Heart left ventricle (tissue), 16 donors: ENCODE measurements at regions not wholly inside any gene's neighbourhood (a gene's known extent, or its start where the extent isn't known, plus 50 kb on each side); places are given as distances from the start of the nearest gene placed in this dataset.

Experiments used
- ATAC-seq, 4 donors: fragments of 200-7000 bp; cut with Tn5 transposase; one replicate each; pipeline ENCODE4 v1.9.1; 2020 to 2022; ENCODE audit warnings: moderate library complexity in 4 of 4, mild to moderate bottlenecking in 3 of 4, moderate number of reproducible peaks in 1 of 4
- DNase-seq, 5 donors: peaks; one replicate each; pipeline ENCODE4 v3.0.0-alpha.2; 2020
- H3K27ac ChIP-seq, 12 donors: fragments of 200-600 bp; sonication (generic) in 4 of 12; one replicate each; pipeline versions ENCODE4 v1.5.0 to v1.8.0; 2016 to 2022; ENCODE audit warnings: mild to moderate bottlenecking in 2 of 12
- H3K27me3 ChIP-seq, 9 donors: fragments of 200-600 bp; sonication (generic) in 2 of 9; one replicate each; pipeline versions ENCODE4 v1.5.1 to v1.8.0; 2016 to 2022; ENCODE audit warnings: mild to moderate bottlenecking in 3 of 9
- H3K36me3 ChIP-seq, 9 donors: fragments of 200-600 bp; sonication (generic) in 2 of 9; one replicate each; pipeline versions ENCODE4 v1.5.0 to v1.8.0; 2018 to 2022; ENCODE audit warnings: mild to moderate bottlenecking in 2 of 9
- H3K4me1 ChIP-seq, 12 donors: fragments of 200-600 bp; sonication (generic) in 4 of 12; one replicate each; pipeline versions ENCODE4 v1.5.0 to v1.8.0; 2016 to 2022; ENCODE audit warnings: mild to moderate bottlenecking in 3 of 12
- H3K4me3 ChIP-seq, 12 donors: fragments of 200-600 bp; sonication (generic) in 4 of 12; one replicate each; pipeline versions ENCODE4 v1.5.0 to v1.8.0; 2017 to 2022; ENCODE audit warnings: mild to moderate bottlenecking in 9 of 12, moderate library complexity in 4 of 12
- H3K9me3 ChIP-seq, 12 donors: fragments of 200-600 bp; sonication (generic) in 4 of 12; one replicate each; pipeline versions ENCODE4 v1.5.0 to v1.8.0; 2016 to 2022; ENCODE audit warnings: mild to moderate bottlenecking in 1 of 12
- POLR2A ChIP-seq, 2 donors: fragments of 450-650 bp; IDR thresholded peaks; one replicate each; pipeline ENCODE4 v1.6.1; 2017; ENCODE audit warnings: antibody characterized with exemption in 2 of 2, mild to moderate bottlenecking in 2 of 2, moderate library complexity in 2 of 2
- WGBS, 4 donors: extraction: QIAGEN DNeasy Blood & Tissue Kit in 2 of 4; methylation state at CpG; one replicate each; pipeline versions ENCODE4 v1.1.5 to v1.1.7; 2013 to 2018; 5-methylcytosine and 5-hydroxymethylcytosine counted together
- intact Hi-C, 10 donors: fragments of 100-400 bp; cut with DNase I; formaldehyde crosslinking; loops; one replicate each; pipeline versions ENCODE4 v1.11.1 to v1.14.2; 2022
- TF ChIP-seq, protein P1 (sequence below), 12 donors: fragments of 200-600 bp; sonication (generic) in 4 of 12; IDR thresholded peaks; one replicate each; pipeline versions ENCODE4 v1.5.0 to v1.8.0; 2018 to 2022; ENCODE audit warnings: antibody characterized with exemption in 12 of 12, mild to moderate bottlenecking in 5 of 12
- donor health status: ischemic (EF 13 %, LVEDD 7.1; RV severe dilation, severe dysfunction).
- donor health status: healthy with polysubstance abuse.
- donor health status: DM: no; HTN: yes; CAD: no.
- donor health status: DM: no; HTN: no; CAD: no.
- donor health status: ischemic (EF 25% LVEDD 6.9; RV normal size, moderate dysfunction).
- donor health status: ischemic (EF 25% LVEDD 5.7; RV mildly dilated, moderate dysfunction).
- donor health status: healthy.
- donor health status: DM: yes; HTN: yes; CAD: no.
- donor health status: ischemic (EF 35%, LVEDD 5.7; RV mildly dilated, moderate dysfunction).
- donor health status: nonischemic (EF 11% LVEDD 7.7; RV severe dilation, severe dysfunction).
- donor health status: DM: yes; HTN: yes; CAD: no.
- donor health status: PGD.
- donor health status: ischemic (EF 29% LVEDD 5.4; RV normal size, mild dysfunction).
- donor health status: nonischemic (EF 23%, LVEDD 6.1; RV moderate dilation, normal function).

DNA sequence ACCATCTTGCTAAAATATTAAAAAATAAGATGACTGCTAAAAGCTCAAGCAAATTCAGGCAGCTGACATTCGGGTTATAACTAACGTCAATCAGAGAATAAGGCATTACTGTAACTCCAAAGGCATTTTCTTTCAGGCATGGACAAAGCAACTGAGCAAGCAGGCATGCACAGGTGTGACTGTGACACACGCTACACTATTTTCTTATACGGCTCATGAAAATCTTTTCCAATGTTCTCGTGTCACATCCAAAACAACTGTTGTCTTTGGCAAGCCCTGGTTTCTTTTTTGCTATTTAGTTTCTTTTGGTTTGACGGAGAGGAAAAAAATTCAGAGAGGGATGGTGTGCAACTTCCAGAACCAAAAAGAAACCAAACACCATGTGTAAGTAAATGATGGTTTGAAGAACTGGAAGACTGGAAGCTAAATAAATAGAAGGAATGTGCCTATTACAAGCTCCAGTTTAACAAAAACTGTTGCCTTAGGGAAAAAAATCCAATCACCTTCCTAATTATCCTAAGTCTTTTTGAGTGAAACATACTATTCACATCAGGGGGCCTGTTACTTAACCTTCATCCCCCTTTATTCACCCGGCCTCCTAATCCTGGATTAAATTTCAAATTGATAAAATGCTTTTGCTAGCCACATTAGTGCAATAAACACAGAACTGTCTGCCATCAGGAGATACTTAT, 277.6 kb downstream of the PSAT1 start:
- Histone ChIP-seq H3K4me3 (no peak overlapping the region), H3K27me3 (no peaks in the 10 kb centered on the region), H3K27ac (no peak overlapping the region), H3K4me1 (no peaks in the 10 kb centered on the region), H3K9me3 (no peaks in the 10 kb centered on the region), H3K36me3 (no peaks in the 10 kb centered on the region)
- DNase-seq (no peak), ATAC-seq (no peak)
- TF ChIP-seq, protein P1, sequence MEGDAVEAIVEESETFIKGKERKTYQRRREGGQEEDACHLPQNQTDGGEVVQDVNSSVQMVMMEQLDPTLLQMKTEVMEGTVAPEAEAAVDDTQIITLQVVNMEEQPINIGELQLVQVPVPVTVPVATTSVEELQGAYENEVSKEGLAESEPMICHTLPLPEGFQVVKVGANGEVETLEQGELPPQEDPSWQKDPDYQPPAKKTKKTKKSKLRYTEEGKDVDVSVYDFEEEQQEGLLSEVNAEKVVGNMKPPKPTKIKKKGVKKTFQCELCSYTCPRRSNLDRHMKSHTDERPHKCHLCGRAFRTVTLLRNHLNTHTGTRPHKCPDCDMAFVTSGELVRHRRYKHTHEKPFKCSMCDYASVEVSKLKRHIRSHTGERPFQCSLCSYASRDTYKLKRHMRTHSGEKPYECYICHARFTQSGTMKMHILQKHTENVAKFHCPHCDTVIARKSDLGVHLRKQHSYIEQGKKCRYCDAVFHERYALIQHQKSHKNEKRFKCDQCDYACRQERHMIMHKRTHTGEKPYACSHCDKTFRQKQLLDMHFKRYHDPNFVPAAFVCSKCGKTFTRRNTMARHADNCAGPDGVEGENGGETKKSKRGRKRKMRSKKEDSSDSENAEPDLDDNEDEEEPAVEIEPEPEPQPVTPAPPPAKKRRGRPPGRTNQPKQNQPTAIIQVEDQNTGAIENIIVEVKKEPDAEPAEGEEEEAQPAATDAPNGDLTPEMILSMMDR (IDR thresholded peaks at IDR 0.05) = no peak
- WGBS, 4 donors = 60 to 71% (median 63%) methylated on average over 7 of the region's 7 CpGs
- intact Hi-C loops = no loop called here

DNA sequence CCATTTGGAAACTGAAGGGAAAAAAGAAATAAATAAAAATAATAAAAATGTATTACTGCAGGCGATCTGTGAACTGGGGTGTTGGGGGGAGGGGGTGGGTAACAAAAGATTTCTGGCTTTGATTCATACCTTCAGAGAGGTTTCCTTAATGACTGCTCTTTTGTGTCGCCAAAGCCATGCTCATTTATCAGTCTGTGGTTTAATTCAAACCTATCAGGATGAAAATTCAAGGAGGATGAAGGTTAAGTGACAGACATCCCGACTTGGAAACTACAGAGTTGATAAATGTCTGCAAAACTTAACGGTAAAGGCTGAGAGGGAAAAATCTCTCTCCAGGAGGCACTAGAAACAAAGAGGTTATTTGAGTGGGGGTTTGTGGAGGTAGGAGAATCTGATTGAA, 278.2 kb downstream of the PSAT1 start:
- no peak overlapping the region for H3K4me3 ChIP-seq
- WGBS, 4 donors = 28 to 41% (median 36%) methylated on average over 4 of the region's 4 CpGs
- H3K4me1 ChIP-seq = no peaks in the 10 kb centered on the region
- no peak overlapping the region for H3K27ac ChIP-seq
- no peak for ATAC-seq
- DNase-seq = no peak
- intact Hi-C loops = no loop called here
- no peak for TF ChIP-seq POLR2A (IDR thresholded peaks at IDR 0.05)
- TF ChIP-seq, protein P1 (IDR thresholded peaks at IDR 0.05) = no peak
- no peaks in the 10 kb centered on the region for H3K9me3 ChIP-seq
- H3K27me3 ChIP-seq = no peaks in the 10 kb centered on the region
- no peaks in the 10 kb centered on the region for H3K36me3 ChIP-seq

DNA sequence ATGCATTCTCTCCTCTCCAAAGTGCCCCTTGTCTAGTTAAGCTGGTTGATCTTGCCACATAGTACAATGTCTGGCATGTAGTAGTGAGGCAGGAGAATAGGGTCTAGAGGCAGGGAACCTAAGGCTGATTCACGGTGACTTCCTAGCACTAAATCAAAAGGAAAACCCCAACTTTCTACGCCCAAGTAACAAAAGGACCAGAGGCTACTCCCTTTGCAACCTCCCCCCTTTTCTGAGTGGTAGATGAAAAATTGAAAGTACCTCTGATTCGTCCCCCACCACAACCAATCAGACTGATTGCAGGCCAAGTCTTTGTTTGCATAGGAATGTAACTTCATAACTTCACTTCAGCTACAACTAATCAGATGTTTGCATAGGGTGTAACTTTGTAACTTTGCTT, 278.8 kb downstream of the PSAT1 start:
- no peak overlapping the region for H3K4me3 ChIP-seq
- ATAC-seq (no peak), DNase-seq (no peak)
- no peaks in the 10 kb centered on the region for H3K9me3 ChIP-seq
- WGBS, 4 donors = 82 to 95% (median 82%) methylated on average over 3 of the region's 3 CpGs
- no peaks in the 10 kb centered on the region for H3K36me3 ChIP-seq
- no peaks in the 10 kb centered on the region for H3K4me1 ChIP-seq
- H3K27me3 ChIP-seq = no peaks in the 10 kb centered on the region
- intact Hi-C loops = no loop called here
- H3K27ac ChIP-seq = no peak overlapping the region
- no peak for TF ChIP-seq POLR2A (IDR thresholded peaks at IDR 0.05)
- TF ChIP-seq, protein P1 (IDR thresholded peaks at IDR 0.05) = no peak

DNA sequence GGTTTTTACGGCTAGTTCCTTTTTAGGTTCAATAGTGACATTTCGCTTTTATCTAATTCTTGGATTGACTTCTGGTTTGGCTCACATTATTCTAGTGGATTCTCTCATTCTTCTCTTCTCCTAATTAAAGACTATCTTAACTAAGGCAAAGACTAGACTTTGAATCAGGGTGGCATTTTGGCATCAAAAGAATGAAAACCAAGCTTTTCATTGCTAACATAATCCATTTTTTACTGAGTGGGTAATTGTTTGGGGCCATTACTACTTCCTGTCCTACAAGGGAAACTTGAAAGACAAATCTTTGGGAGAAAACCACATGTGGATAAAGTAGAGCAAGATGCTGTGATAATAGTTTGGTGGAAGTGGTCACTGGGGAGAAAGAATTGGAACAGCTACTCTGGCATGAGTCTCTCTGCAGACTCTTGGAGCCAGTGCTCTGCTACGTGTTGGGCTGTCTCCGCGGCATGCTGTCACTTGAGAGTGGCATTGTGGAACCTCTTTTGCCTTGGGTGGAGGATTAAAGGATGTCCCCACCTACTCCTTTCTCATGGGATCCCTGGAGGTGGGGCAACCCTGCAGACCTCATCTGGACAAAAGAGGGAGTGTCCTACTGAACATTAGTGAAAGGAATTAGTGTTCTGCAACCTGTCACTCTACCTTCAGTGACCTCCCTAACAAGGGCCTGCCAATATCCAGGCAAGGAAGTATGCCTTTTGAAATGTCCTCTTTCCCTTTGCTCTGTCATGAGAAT, 280.4 kb downstream of the PSAT1 start:
- Histone ChIP-seq H3K36me3 (no peaks in the 10 kb centered on the region), H3K4me1 (no peaks in the 10 kb centered on the region), H3K4me3 (no peak overlapping the region), H3K27ac (no peak overlapping the region), H3K27me3 (no peaks in the 10 kb centered on the region), H3K9me3 (no peaks in the 10 kb centered on the region)
- intact Hi-C loops = no loop called here
- ATAC-seq = no peak
- TF ChIP-seq POLR2A (IDR thresholded peaks at IDR 0.05) = no peak
- TF ChIP-seq, protein P1 (IDR thresholded peaks at IDR 0.05) = no peak
- WGBS, 4 donors = 85 to 89% (median 87%) methylated on average over 5 of the region's 5 CpGs
- DNase-seq = no peak
